Mesenchymal stem cell (in vitro differentiated cells and primary cell): ENCODE measurements at regions not wholly inside any gene's neighbourhood (a gene's known extent, or its start where the extent isn't known, plus 50 kb on each side); places are given as distances from the start of the nearest gene placed in this dataset.

Source experiments
- DNase-seq: peaks from one replicate; pipeline ENCODE4 v3.0.0-alpha.2; 2013
- H2AFZ ChIP-seq: one replicate; pipeline ENCODE4 v1.6.1; 2013; ENCODE audit warnings: low read depth, mild to moderate bottlenecking, control low read depth, inconsistent platforms, low read length, moderate library complexity
- H2AK5ac ChIP-seq: 2 replicates; pipeline ENCODE4 v1.6.1; 2013; ENCODE audit warnings: low read length, moderate library complexity, mild to moderate bottlenecking, inconsistent platforms; ENCODE audit not compliant: severe bottlenecking
- H2BK120ac ChIP-seq: one replicate; pipeline ENCODE4 v1.6.1; 2013; ENCODE audit warnings: low read depth, mild to moderate bottlenecking, inconsistent platforms, low read length, moderate library complexity
- H2BK12ac ChIP-seq, 2 experiments: one replicate each; pipeline ENCODE4 v1.6.1; 2013; ENCODE audit warnings: inconsistent platforms in 2 of 2, low read length in 2 of 2, mild to moderate bottlenecking in 2 of 2, moderate library complexity in 2 of 2, control low read depth in 1 of 2
- H2BK15ac ChIP-seq: one replicate; pipeline ENCODE4 v1.6.1; 2013; ENCODE audit warnings: mild to moderate bottlenecking, low read depth, inconsistent platforms; ENCODE audit not compliant: poor library complexity, severe bottlenecking
- H2BK5ac ChIP-seq: 2 replicates; pipeline ENCODE4 v1.6.1; 2013; ENCODE audit warnings: low read depth, mild to moderate bottlenecking, low read length, control low read depth, inconsistent platforms; ENCODE audit not compliant: poor library complexity, severe bottlenecking
- H3K14ac ChIP-seq, 2 experiments: one replicate each; pipeline ENCODE4 v1.6.1; 2013; ENCODE audit warnings: inconsistent platforms in 2 of 2, low read length in 2 of 2, control low read depth in 1 of 2, mild to moderate bottlenecking in 1 of 2, moderate library complexity in 1 of 2
- H3K18ac ChIP-seq, 2 experiments: one replicate each; pipeline ENCODE4 v1.6.1; 2013; ENCODE audit warnings: inconsistent platforms in 2 of 2, low read length in 2 of 2, control low read depth in 1 of 2, low read depth in 1 of 2, mild to moderate bottlenecking in 1 of 2
- H3K23ac ChIP-seq, 2 experiments: one replicate each; pipeline ENCODE4 v1.6.1; 2013; ENCODE audit warnings: inconsistent platforms in 2 of 2, low read length in 2 of 2, mild to moderate bottlenecking in 2 of 2, moderate library complexity in 2 of 2, control low read depth in 1 of 2
- H3K27ac ChIP-seq: 2 replicates; pipeline ENCODE4 v1.5.1; 2013; ENCODE audit warnings: mild to moderate bottlenecking, moderate library complexity, low read length, control low read depth, inconsistent platforms; ENCODE audit not compliant: poor library complexity, severe bottlenecking
- H3K27me3 ChIP-seq, 2 experiments: 2 replicates each; pipeline versions ENCODE4 v1.6.1 to v1.7.0; 2013; ENCODE audit warnings: low read length in 2 of 2, mild to moderate bottlenecking in 2 of 2, moderate library complexity in 2 of 2, control low read depth in 1 of 2, inconsistent platforms in 1 of 2; ENCODE audit not compliant: control insufficient read depth in 1 of 2, insufficient read depth in 1 of 2
- H3K36me3 ChIP-seq, 2 experiments: 2 replicates each; pipeline versions ENCODE4 v1.6.1 to v1.7.0; 2013; ENCODE audit warnings: low read length in 2 of 2, control low read depth in 1 of 2, inconsistent platforms in 1 of 2, low read depth in 1 of 2, mild to moderate bottlenecking in 1 of 2; ENCODE audit not compliant: insufficient read depth in 2 of 2, control insufficient read depth in 1 of 2
- H3K4ac ChIP-seq, 2 experiments: one replicate each; pipeline ENCODE4 v1.6.1; 2013; ENCODE audit warnings: inconsistent platforms in 2 of 2, low read length in 2 of 2, mild to moderate bottlenecking in 2 of 2, moderate library complexity in 2 of 2, control low read depth in 1 of 2, low read depth in 1 of 2
- H3K4me1 ChIP-seq: 2 replicates; pipeline ENCODE4 v1.6.1; 2013; ENCODE audit warnings: low read depth, low read length, control low read depth; ENCODE audit not compliant: control insufficient read depth, insufficient read depth
- H3K4me2 ChIP-seq: 2 replicates; pipeline ENCODE4 v1.6.1; 2013; ENCODE audit warnings: low read length, mild to moderate bottlenecking, inconsistent platforms; ENCODE audit not compliant: poor library complexity, severe bottlenecking
- H3K4me3 ChIP-seq, 2 experiments: 2 replicates each; pipeline versions ENCODE4 v1.5.1 to v1.7.0; 2013; ENCODE audit warnings: low read length in 2 of 2, mild to moderate bottlenecking in 2 of 2, control low read depth in 1 of 2, low read depth in 1 of 2; ENCODE audit not compliant: insufficient read depth in 1 of 2
- H3K79me1 ChIP-seq: replicated peaks from 2 replicates; pipeline ENCODE4 v1.6.1; 2013; ENCODE audit warnings: mild to moderate bottlenecking, control low read depth, low read length, inconsistent platforms; ENCODE audit not compliant: poor library complexity, severe bottlenecking
- H3K9ac ChIP-seq: 2 replicates; pipeline ENCODE4 v1.7.0; 2013; ENCODE audit warnings: mild to moderate bottlenecking, low read length, moderate library complexity
- H3K9me3 ChIP-seq: 2 replicates; pipeline ENCODE4 v1.7.0; 2013; ENCODE audit warnings: mild to moderate bottlenecking, low read length; ENCODE audit not compliant: control insufficient read depth
- H4K8ac ChIP-seq: one replicate; pipeline ENCODE4 v1.6.1; 2013; ENCODE audit warnings: inconsistent platforms, mild to moderate bottlenecking, low read length, moderate library complexity
- H4K91ac ChIP-seq: one replicate; pipeline ENCODE4 v1.6.1; 2013; ENCODE audit warnings: mild to moderate bottlenecking, low read length, inconsistent platforms
- WGBS: methylation state at CpG from one replicate; pipeline ENCODE4 v1.1.7; 2013; ENCODE audit warnings: mixed read lengths; 5-methylcytosine and 5-hydroxymethylcytosine counted together

DNA sequence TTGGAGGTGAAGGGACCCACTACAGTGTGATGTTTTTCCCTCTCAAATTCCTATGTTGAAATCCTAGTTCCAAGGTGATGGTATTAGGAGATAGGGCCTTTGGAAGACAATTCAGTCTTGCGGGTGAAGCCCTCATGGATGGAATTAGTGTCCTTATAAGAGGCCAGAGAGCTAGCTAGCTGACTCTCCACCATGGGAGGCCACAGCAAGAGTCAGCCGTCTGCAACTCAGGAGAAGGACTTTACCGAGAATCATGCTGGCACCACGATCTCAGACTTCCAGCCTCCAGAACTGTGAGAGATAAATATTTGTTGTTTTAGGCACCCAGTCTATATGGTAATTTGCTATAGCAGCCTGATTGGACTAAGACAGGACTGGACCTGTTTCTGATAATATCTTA is 461.4 kb downstream of the TSN start:
- H2BK12ac ChIP-seq, result no peak overlapping the region
- no peaks in the 10 kb centered on the region for H3K4me1 ChIP-seq
- no peak overlapping the region for H3K9ac ChIP-seq
- H2BK5ac ChIP-seq, result no peak overlapping the region
- WGBS, result 88% methylated on average over 4 of the region's 4 CpGs
- H3K36me3 ChIP-seq, result no peaks in the 10 kb centered on the region
- H3K27ac ChIP-seq, result no peak overlapping the region
- no peak overlapping the region for H3K23ac ChIP-seq
- H2AK5ac ChIP-seq, result no peak overlapping the region
- H4K8ac ChIP-seq, result no peak overlapping the region
- H3K79me1 ChIP-seq, result no peaks in the 10 kb centered on the region
- no peak overlapping the region for H3K4ac ChIP-seq
- no peak overlapping the region for H4K91ac ChIP-seq
- peaks cover 0 to 13% of the 10 kb centered on the region in 2 experiments for H3K27me3 ChIP-seq
- no peak overlapping the region for H2BK15ac ChIP-seq
- no peak overlapping the region for H3K18ac ChIP-seq
- H3K14ac ChIP-seq, result no peak overlapping the region
- H2BK120ac ChIP-seq, result no peak overlapping the region
- no peaks in the 10 kb centered on the region for H3K9me3 ChIP-seq
- no peak overlapping the region for H3K4me2 ChIP-seq
- H2AFZ ChIP-seq, result no peak overlapping the region
- no peak overlapping the region for H3K4me3 ChIP-seq
- DNase-seq, result no peak

DNA sequence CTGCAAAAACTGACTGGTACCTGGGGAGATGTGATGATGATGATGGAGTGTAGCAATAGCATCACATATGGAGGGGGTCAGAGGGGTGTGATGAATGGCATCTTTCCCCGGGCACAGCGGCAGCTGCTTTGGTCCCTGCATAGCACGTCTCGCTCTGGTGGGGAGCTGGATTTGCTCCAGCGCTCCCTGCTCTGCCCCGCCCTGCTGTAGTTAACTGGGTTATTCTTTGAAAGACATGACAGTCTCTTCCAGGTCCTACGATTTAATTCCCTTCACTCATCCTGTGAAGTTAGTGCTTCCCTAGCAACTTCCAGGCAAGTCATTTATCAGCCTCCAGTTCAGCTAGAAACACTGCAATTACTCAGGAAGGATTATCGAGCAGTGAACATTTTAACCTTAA is 463.1 kb downstream of the TSN start:
- DNase-seq, result no peak
- Histone ChIP-seq H4K8ac (no peak overlapping the region), H2AK5ac (no peak overlapping the region), H3K14ac (no peak overlapping the region), H4K91ac (no peak overlapping the region), H3K27me3 (peaks cover 0 to 6% of the 10 kb centered on the region in 2 experiments), H3K4me1 (no peaks in the 10 kb centered on the region), H3K4ac (no peak overlapping the region), H3K18ac (no peak overlapping the region), H3K4me3 (no peak overlapping the region), H2AFZ (no peak overlapping the region), H3K4me2 (no peak overlapping the region), H3K23ac (no peak overlapping the region), H3K36me3 (no peaks in the 10 kb centered on the region), H3K9ac (no peak overlapping the region), H2BK15ac (no peak overlapping the region), H3K27ac (no peak overlapping the region), H2BK5ac (no peak overlapping the region), H2BK120ac (no peak overlapping the region), H2BK12ac (no peak overlapping the region), H3K79me1 (no peaks in the 10 kb centered on the region), H3K9me3 (no peaks in the 10 kb centered on the region)
- WGBS, result 76% methylated on average over 5 of the region's 8 CpGs

DNA sequence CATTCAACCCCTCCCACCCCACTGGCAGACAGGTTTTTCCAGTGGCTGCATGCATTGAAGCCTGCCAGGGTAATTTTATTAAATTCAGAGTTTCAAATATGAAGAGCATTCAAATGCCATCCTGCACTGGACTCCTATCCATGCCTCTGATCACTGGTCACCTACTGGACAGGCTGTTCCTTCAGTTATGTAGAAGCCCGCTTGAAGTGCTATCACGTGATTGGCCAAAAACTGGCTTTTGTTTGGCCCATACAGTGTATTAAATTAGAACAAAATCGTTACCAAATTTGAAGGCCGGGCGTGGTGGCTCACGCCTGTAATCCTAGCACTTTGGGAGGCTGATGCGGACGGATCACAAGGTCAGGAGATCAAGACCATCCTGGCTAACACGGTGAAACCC is 464.1 kb downstream of the TSN start:
- Histone ChIP-seq H2BK120ac (no peak overlapping the region), H3K9ac (no peak overlapping the region), H3K27ac (no peak overlapping the region), H3K4me1 (no peaks in the 10 kb centered on the region), H3K4me3 (no peak overlapping the region), H3K9me3 (no peaks in the 10 kb centered on the region), H3K4ac (no peak overlapping the region), H2BK5ac (no peak overlapping the region), H3K4me2 (no peak overlapping the region), H4K8ac (no peak overlapping the region), H3K18ac (no peak overlapping the region), H3K36me3 (no peaks in the 10 kb centered on the region), H3K79me1 (no peaks in the 10 kb centered on the region), H3K27me3 (peaks cover 0 to 6% of the 10 kb centered on the region in 2 experiments), H2BK12ac (no peak overlapping the region), H2AK5ac (no peak overlapping the region), H4K91ac (no peak overlapping the region), H3K14ac (no peak overlapping the region), H2AFZ (no peak overlapping the region), H3K23ac (no peak overlapping the region), H2BK15ac (no peak overlapping the region)
- DNase-seq, result no peak
- 88% methylated on average over 9 of the region's 9 CpGs for WGBS

DNA sequence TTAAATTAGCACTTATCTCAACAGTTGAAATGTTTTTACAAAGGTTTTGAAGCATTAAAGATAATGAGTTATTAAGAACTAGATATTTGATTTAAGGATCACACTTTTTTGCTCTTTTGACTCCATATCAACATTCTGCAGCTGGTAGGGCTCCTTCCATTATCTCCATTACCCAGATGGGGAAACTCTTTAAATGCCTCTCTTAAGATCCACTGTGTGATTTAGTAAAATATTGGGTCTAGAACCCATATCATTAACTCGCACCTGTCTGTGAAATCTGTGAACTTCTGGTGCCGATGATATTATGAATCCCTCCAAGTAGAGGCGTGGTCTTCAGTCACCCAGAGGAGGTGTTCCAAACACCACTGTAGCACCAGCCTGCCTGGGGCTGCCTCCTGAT is 466.2 kb downstream of the TSN start:
- H3K79me1 ChIP-seq, result no peaks in the 10 kb centered on the region
- 80% methylated on average over 3 of the region's 3 CpGs for WGBS
- H4K8ac ChIP-seq, result no peak overlapping the region
- H2BK5ac ChIP-seq, result no peak overlapping the region
- H3K27me3 ChIP-seq, result no peaks in the 10 kb centered on the region
- no peaks in the 10 kb centered on the region for H3K9me3 ChIP-seq
- no peak overlapping the region for H3K23ac ChIP-seq
- H3K9ac ChIP-seq, result no peak overlapping the region
- no peak overlapping the region for H2AFZ ChIP-seq
- H3K4me1 ChIP-seq, result no peaks in the 10 kb centered on the region
- no peak overlapping the region for H3K4ac ChIP-seq
- H2BK12ac ChIP-seq, result no peak overlapping the region
- DNase-seq, result no peak
- H2BK120ac ChIP-seq, result no peak overlapping the region
- no peak overlapping the region for H3K27ac ChIP-seq
- H3K36me3 ChIP-seq, result no peaks in the 10 kb centered on the region
- H3K4me2 ChIP-seq, result no peak overlapping the region
- no peak overlapping the region for H3K4me3 ChIP-seq
- no peak overlapping the region for H3K14ac ChIP-seq
- no peak overlapping the region for H4K91ac ChIP-seq
- H3K18ac ChIP-seq, result no peak overlapping the region
- H2AK5ac ChIP-seq, result no peak overlapping the region
- H2BK15ac ChIP-seq, result no peak overlapping the region
